OCI-LY1 (cell line): ENCODE measurements at regions not wholly inside any gene's neighbourhood (a gene's known extent, or its start where the extent isn't known, plus 50 kb on each side); places are given as distances from the start of the nearest gene placed in this dataset.

Experiments used
- EZH2 ChIP-seq: fragments of 200-600 bp; sonication (generic), shearing (Covaris generic); IDR thresholded peaks from 2 replicates; pipeline ENCODE4 v1.8.0; 2017; ENCODE audit warnings: borderline replicate concordance, mixed run types, mild to moderate bottlenecking, antibody characterized with exemption, low read length, moderate library complexity, mixed read lengths
- TF ChIP-seq, protein P1 (sequence below): fragments of 200-600 bp; sonication (generic), shearing (Covaris generic); IDR thresholded peaks from 2 replicates; pipeline ENCODE4 v1.5.1; 2017; ENCODE audit warnings: mild to moderate bottlenecking, antibody characterized with exemption, low read length, moderate library complexity, mixed read lengths

GRCh38 chr2:131590896-131591295, 63.2 kb downstream of the CCDC74A start:
- TF ChIP-seq, protein P1, sequence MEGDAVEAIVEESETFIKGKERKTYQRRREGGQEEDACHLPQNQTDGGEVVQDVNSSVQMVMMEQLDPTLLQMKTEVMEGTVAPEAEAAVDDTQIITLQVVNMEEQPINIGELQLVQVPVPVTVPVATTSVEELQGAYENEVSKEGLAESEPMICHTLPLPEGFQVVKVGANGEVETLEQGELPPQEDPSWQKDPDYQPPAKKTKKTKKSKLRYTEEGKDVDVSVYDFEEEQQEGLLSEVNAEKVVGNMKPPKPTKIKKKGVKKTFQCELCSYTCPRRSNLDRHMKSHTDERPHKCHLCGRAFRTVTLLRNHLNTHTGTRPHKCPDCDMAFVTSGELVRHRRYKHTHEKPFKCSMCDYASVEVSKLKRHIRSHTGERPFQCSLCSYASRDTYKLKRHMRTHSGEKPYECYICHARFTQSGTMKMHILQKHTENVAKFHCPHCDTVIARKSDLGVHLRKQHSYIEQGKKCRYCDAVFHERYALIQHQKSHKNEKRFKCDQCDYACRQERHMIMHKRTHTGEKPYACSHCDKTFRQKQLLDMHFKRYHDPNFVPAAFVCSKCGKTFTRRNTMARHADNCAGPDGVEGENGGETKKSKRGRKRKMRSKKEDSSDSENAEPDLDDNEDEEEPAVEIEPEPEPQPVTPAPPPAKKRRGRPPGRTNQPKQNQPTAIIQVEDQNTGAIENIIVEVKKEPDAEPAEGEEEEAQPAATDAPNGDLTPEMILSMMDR: no peak
- no peak for TF ChIP-seq EZH2
